Fibroblast of the aortic adventitia (primary cell): ENCODE measurements at regions not wholly inside any gene's neighbourhood (a gene's known extent, or its start where the extent isn't known, plus 50 kb on each side); places are given as distances from the start of the nearest gene placed in this dataset.

Source experiments
- DNase-seq: peaks from one replicate; pipeline ENCODE4 v3.0.0-alpha.2; 2010; ENCODE audit warnings: low read depth
- H3K4me3 ChIP-seq: 2 replicates; pipeline ENCODE4 v1.5.1; 2011; ENCODE audit warnings: low read depth, mild to moderate bottlenecking, control low read depth, low read length, moderate library complexity
- CTCF ChIP-seq: IDR thresholded peaks from 2 replicates; pipeline ENCODE4 v1.5.1; 2011; ENCODE audit warnings: mild to moderate bottlenecking, low read length, control low read depth, inconsistent platforms; ENCODE audit not compliant: insufficient read depth

GRCh38 chr13:29969286-29969685 is 118.9 kb upstream of the UBL3 start:
- no peak for TF ChIP-seq CTCF
- peak; percentile 97 for DNase-seq

GRCh38 chr13:29964181-29964845 is 113.9 kb upstream of the UBL3 start:
- no peak for TF ChIP-seq CTCF
- no peak overlapping the region for H3K4me3 ChIP-seq
- no peak for DNase-seq

More at GRCh38 chr13:29969286-29969685, 118.9 kb upstream of the UBL3 start:
- H3K4me3 ChIP-seq, result no peak overlapping the region

- no peak overlapping the region for H3K4me3 ChIP-seq
- TF ChIP-seq CTCF, result no peak
Measured at GRCh38 chr13:29963089-29963488, 112.7 kb upstream of the UBL3 start.

GRCh38 chr13:29961036-29961670 is 110.7 kb upstream of the UBL3 start:
- H3K4me3 ChIP-seq, result no peak overlapping the region
- DNase-seq, result no peak
- no peak for TF ChIP-seq CTCF

More at GRCh38 chr13:29963089-29963488, 112.7 kb upstream of the UBL3 start:
- no peak for DNase-seq

- no peak for DNase-seq
- no peak overlapping the region for H3K4me3 ChIP-seq
- TF ChIP-seq CTCF, result no peak
Measured at GRCh38 chr13:29959603-29960002, 109.2 kb upstream of the UBL3 start.

- no peak overlapping the region for H3K4me3 ChIP-seq
- DNase-seq, result no peak
- no peak for TF ChIP-seq CTCF
Measured at GRCh38 chr13:29959086-29959485, 108.7 kb upstream of the UBL3 start.
